Fibroblast of lung (primary cell): ENCODE measurements at regions not wholly inside any gene's neighbourhood (a gene's known extent, or its start where the extent isn't known, plus 50 kb on each side); places are given as distances from the start of the nearest gene placed in this dataset.

Experiments
- DNase-seq, 2 donors: peaks; one replicate each; pipeline versions ENCODE4 v3.0.0 to v3.0.0-alpha.2; 2010; ENCODE audit warnings: low read depth in 2 of 2
- H2AFZ ChIP-seq: 2 replicates; pipeline ENCODE4 v1.5.1; 2012; ENCODE audit warnings: low read length, control low read depth, inconsistent platforms
- H3K27ac ChIP-seq: 2 replicates; pipeline ENCODE4 v1.5.1; 2011; ENCODE audit warnings: low read length, control low read depth; ENCODE audit not compliant: insufficient read depth
- H3K27me3 ChIP-seq: 2 replicates; pipeline ENCODE4 v1.5.1; 2011; ENCODE audit warnings: mild to moderate bottlenecking, low read length; ENCODE audit not compliant: control insufficient read depth, insufficient read depth
- H3K36me3 ChIP-seq: 2 replicates; pipeline ENCODE4 v1.5.1; 2011; ENCODE audit warnings: low read length; ENCODE audit not compliant: control insufficient read depth, insufficient read depth
- H3K4me1 ChIP-seq: 2 replicates; pipeline ENCODE4 v1.5.1; 2011; ENCODE audit warnings: low read length; ENCODE audit not compliant: control insufficient read depth, insufficient read depth; ENCODE audit errors: extremely low read depth
- H3K4me2 ChIP-seq: 2 replicates; pipeline ENCODE4 v1.5.1; 2011; ENCODE audit warnings: low read length, control low read depth; ENCODE audit not compliant: insufficient read depth; ENCODE audit errors: extremely low read depth
- H3K4me3 ChIP-seq, 4 experiments: fragments of 200-600 bp in 1 of 4; sonication (generic) in 1 of 4; replicated peaks in 1 of 4; 2 replicates each; pipeline ENCODE4 v1.5.1; 2011 to 2016; ENCODE audit warnings: low read length in 4 of 4, low read depth in 3 of 4, mild to moderate bottlenecking in 3 of 4, control low read depth in 2 of 4, inconsistent platforms in 1 of 4, mixed read lengths in 1 of 4; ENCODE audit not compliant: insufficient read depth in 1 of 4; ENCODE audit errors: control extremely low read depth in 1 of 4
- H3K79me2 ChIP-seq: 2 replicates; pipeline ENCODE4 v1.5.1; 2012; ENCODE audit warnings: mild to moderate bottlenecking, low read length, inconsistent platforms; ENCODE audit not compliant: control insufficient read depth, insufficient read depth
- H3K9ac ChIP-seq: 2 replicates; pipeline ENCODE4 v1.5.1; 2011; ENCODE audit warnings: mild to moderate bottlenecking, low read length, control low read depth; ENCODE audit not compliant: insufficient read depth
- H3K9me3 ChIP-seq: 2 replicates; pipeline ENCODE4 v1.5.1; 2012; ENCODE audit warnings: low read depth, low read length; ENCODE audit not compliant: control insufficient read depth, insufficient read depth
- H4K20me1 ChIP-seq: 2 replicates; pipeline ENCODE4 v1.5.1; 2011; ENCODE audit warnings: low read length; ENCODE audit not compliant: control insufficient read depth, insufficient read depth; ENCODE audit errors: extremely low read depth
- EZH2 ChIP-seq: IDR thresholded peaks from 2 replicates; pipeline ENCODE4 v1.5.1; 2012; ENCODE audit warnings: low read length, control low read depth, mild to moderate bottlenecking; ENCODE audit errors: missing control alignments
- TF ChIP-seq, protein P1 (sequence below), 2 donors: IDR thresholded peaks in 1 of 2; conservative IDR thresholded peaks in 1 of 2; 1 replicate in 1 of 2; 2 replicates in 1 of 2; pipeline ENCODE4 v1.5.1; 2011 to 2012; ENCODE audit warnings: low read length in 2 of 2, control low read depth in 1 of 2, inconsistent platforms in 1 of 2, low read depth in 1 of 2, mild to moderate bottlenecking in 1 of 2

DNA sequence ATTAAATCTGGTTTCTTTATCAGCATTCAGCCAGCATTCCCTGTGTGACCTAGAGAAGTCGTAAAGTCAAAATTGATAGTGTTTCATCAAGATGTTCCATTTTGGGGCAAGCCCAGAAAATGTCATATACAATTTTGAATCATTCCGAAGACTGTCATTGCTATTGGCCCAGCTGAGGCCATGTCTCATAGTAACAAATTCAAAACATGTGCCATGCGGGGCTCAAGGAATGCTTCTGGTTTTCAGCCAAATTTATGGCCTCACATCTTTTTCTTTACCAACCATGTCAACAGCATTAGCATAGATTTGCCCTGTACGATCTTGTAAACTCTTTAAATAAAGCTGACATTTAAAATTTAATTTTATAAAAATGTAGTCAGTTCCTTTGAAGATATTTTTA, 314.7 kb downstream of the PAX1 start:
- TF ChIP-seq, protein P1, sequence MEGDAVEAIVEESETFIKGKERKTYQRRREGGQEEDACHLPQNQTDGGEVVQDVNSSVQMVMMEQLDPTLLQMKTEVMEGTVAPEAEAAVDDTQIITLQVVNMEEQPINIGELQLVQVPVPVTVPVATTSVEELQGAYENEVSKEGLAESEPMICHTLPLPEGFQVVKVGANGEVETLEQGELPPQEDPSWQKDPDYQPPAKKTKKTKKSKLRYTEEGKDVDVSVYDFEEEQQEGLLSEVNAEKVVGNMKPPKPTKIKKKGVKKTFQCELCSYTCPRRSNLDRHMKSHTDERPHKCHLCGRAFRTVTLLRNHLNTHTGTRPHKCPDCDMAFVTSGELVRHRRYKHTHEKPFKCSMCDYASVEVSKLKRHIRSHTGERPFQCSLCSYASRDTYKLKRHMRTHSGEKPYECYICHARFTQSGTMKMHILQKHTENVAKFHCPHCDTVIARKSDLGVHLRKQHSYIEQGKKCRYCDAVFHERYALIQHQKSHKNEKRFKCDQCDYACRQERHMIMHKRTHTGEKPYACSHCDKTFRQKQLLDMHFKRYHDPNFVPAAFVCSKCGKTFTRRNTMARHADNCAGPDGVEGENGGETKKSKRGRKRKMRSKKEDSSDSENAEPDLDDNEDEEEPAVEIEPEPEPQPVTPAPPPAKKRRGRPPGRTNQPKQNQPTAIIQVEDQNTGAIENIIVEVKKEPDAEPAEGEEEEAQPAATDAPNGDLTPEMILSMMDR (conservative IDR thresholded peaks at IDR 0.05 in 1 of 2, IDR thresholded peaks at IDR 0.05 in 1 of 2; ENCODE audit: low read depth in 1 of 2, low read length in 2 of 2) = no peak
- TF ChIP-seq EZH2 = no peak
- H3K4me1 ChIP-seq = no peaks in the 10 kb centered on the region
- H2AFZ ChIP-seq = no peak overlapping the region
- DNase-seq = no peak
- H3K4me2 ChIP-seq = no peak overlapping the region
- no peak overlapping the region for H3K27ac ChIP-seq
- no peaks in the 10 kb centered on the region for H4K20me1 ChIP-seq
- H3K27me3 ChIP-seq = no peaks in the 10 kb centered on the region
- H3K36me3 ChIP-seq = no peaks in the 10 kb centered on the region
- H3K4me3 ChIP-seq = no peak overlapping the region
- H3K9me3 ChIP-seq = no peaks in the 10 kb centered on the region
- H3K79me2 ChIP-seq = no peaks in the 10 kb centered on the region
- H3K9ac ChIP-seq = no peak overlapping the region

DNA sequence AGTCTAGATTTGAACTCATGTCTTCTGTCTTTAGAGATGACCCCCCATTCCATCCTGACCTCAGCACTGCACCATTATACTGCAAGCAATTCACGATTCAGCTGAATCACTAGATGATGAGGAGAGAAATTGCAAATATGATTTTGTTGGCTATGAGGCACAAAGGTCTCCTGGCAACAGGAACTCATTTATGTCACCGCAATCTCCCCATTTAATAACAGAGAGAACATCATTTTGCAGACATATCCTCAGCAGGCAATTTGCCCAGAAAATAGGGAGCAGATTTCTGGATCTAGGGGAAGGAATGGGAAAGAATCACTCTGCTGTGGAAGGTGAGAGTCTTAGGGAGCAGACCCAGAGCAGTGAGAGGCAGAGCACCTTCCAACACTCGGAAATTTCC, 303.0 kb downstream of the PAX1 start:
- TF ChIP-seq, protein P1 (conservative IDR thresholded peaks at IDR 0.05 in 1 of 2, IDR thresholded peaks at IDR 0.05 in 1 of 2; ENCODE audit: low read depth in 1 of 2, low read length in 2 of 2) = no peak
- TF ChIP-seq EZH2 = no peak
- Histone ChIP-seq H3K9me3 (no peaks in the 10 kb centered on the region), H2AFZ (no peak overlapping the region), H3K4me3 (no peak overlapping the region), H3K4me2 (no peak overlapping the region), H3K27ac (no peak overlapping the region), H3K79me2 (no peaks in the 10 kb centered on the region), H3K36me3 (no peaks in the 10 kb centered on the region), H3K27me3 (no peaks in the 10 kb centered on the region), H4K20me1 (no peaks in the 10 kb centered on the region), H3K4me1 (no peaks in the 10 kb centered on the region), H3K9ac (no peak overlapping the region)
- DNase-seq = no peak

DNA sequence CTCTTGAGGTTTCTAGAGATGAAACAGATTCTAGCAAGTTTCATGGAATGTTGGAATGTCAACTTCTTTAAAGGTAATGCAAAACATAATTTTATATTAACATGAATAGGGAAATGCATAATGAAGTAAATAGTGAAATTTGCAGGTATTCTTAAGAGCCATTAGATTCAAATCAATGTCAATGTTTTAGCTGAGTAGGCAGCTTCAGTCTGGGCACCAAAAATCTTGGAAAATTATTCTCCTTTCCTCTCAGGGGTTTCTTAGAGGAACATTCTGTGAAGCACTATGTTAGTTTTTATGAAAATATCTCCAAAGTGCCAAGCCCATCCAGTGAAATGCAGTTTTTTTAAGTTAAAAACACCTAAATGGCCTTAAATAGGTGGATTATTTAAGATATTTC, 300.8 kb downstream of the PAX1 start:
- Histone ChIP-seq H3K36me3 (no peaks in the 10 kb centered on the region), H3K9ac (no peak overlapping the region), H3K4me3 (no peak overlapping the region), H3K4me2 (no peak overlapping the region), H4K20me1 (no peaks in the 10 kb centered on the region), H3K27ac (no peak overlapping the region), H2AFZ (no peak overlapping the region), H3K27me3 (no peaks in the 10 kb centered on the region), H3K79me2 (no peaks in the 10 kb centered on the region), H3K9me3 (no peaks in the 10 kb centered on the region), H3K4me1 (no peaks in the 10 kb centered on the region)
- TF ChIP-seq EZH2 = no peak
- TF ChIP-seq, protein P1 (conservative IDR thresholded peaks at IDR 0.05 in 1 of 2, IDR thresholded peaks at IDR 0.05 in 1 of 2; ENCODE audit: low read depth in 1 of 2, low read length in 2 of 2) = no peak
- DNase-seq = no peak
